GM21825 (cell line): ENCODE measurements at regions not wholly inside any gene's neighbourhood (a gene's known extent, or its start where the extent isn't known, plus 50 kb on each side); places are given as distances from the start of the nearest gene placed in this dataset.
"Not testable (repeated sequence)": the region's sequence is repeated elsewhere in the genome, so short reads cannot be mapped to it uniquely, and the experiment has no call there.

Source experiments
- ATAC-seq: cut with Tn5 transposase; IDR thresholded peaks from one replicate; pipeline ENCODE4 v1.9.1; 2021; ENCODE audit warnings: mild to moderate bottlenecking, moderate library complexity; ENCODE audit not compliant: unreplicated experiment

GRCh38 chr13:67515895-67516294 is 285.8 kb upstream of the PCDH9 start:
- peak; percentile 63 for ATAC-seq

GRCh38 chr13:67509018-67509417 is 278.9 kb upstream of the PCDH9 start:
- ATAC-seq, result no peak

- not testable (repeated sequence) for ATAC-seq
Measured at GRCh38 chr13:67508275-67508674, 278.1 kb upstream of the PCDH9 start.

GRCh38 chr13:67506407-67506806 is 276.3 kb upstream of the PCDH9 start:
- ATAC-seq, result no peak

- ATAC-seq, result no peak
Measured at GRCh38 chr13:67505376-67505775, 275.2 kb upstream of the PCDH9 start.

- no peak for ATAC-seq
Measured at GRCh38 chr13:67498948-67499347, 268.8 kb upstream of the PCDH9 start.

GRCh38 chr13:67493835-67494234 is 263.7 kb upstream of the PCDH9 start:
- ATAC-seq, result no peak

- no peak for ATAC-seq
Measured at GRCh38 chr13:67489016-67489415, 258.9 kb upstream of the PCDH9 start.

- no peak for ATAC-seq
Measured at GRCh38 chr13:67481445-67481844, 251.3 kb upstream of the PCDH9 start.

GRCh38 chr13:67474115-67474514 is 244.0 kb upstream of the PCDH9 start:
- no peak for ATAC-seq

GRCh38 chr13:67469623-67470022 is 239.5 kb upstream of the PCDH9 start:
- ATAC-seq, result no peak

- ATAC-seq, result no peak
Measured at GRCh38 chr13:67466569-67466968, 236.4 kb upstream of the PCDH9 start.

- ATAC-seq, result no peak
Measured at GRCh38 chr13:67464154-67464553, 234.0 kb upstream of the PCDH9 start.

- no peak for ATAC-seq
Measured at GRCh38 chr13:67462098-67462497, 232.0 kb upstream of the PCDH9 start.

GRCh38 chr13:67452526-67452925 is 222.4 kb upstream of the PCDH9 start:
- not testable (repeated sequence) for ATAC-seq

GRCh38 chr13:67445436-67445835 is 215.3 kb upstream of the PCDH9 start:
- ATAC-seq, result no peak

- ATAC-seq, result no peak
Measured at GRCh38 chr13:67443923-67444322, 213.8 kb upstream of the PCDH9 start.

GRCh38 chr13:67440236-67440975 is 210.3 kb upstream of the PCDH9 start:
- ATAC-seq, result no peak

- no peak for ATAC-seq
Measured at GRCh38 chr13:67439365-67439764, 209.2 kb upstream of the PCDH9 start.

- ATAC-seq, result no peak
Measured at GRCh38 chr13:67438465-67438864, 208.3 kb upstream of the PCDH9 start.

GRCh38 chr13:67437244-67437643 is 207.1 kb upstream of the PCDH9 start:
- no peak for ATAC-seq

GRCh38 chr13:67421475-67421874 is 191.3 kb upstream of the PCDH9 start:
- ATAC-seq, result no peak
